Panc1 (cell line): ENCODE measurements at regions not wholly inside any gene's neighbourhood (a gene's known extent, or its start where the extent isn't known, plus 50 kb on each side); places are given as distances from the start of the nearest gene placed in this dataset.

Experiments used
- CTCF ChIP-seq: fragments of 450-650 bp; IDR thresholded peaks from 2 replicates; pipeline ENCODE4 v1.5.1; 2017; ENCODE audit warnings: mild to moderate bottlenecking
- POLR2AphosphoS5 ChIP-seq: IDR thresholded peaks from 2 replicates; pipeline ENCODE4 v1.6.1; 2012; ENCODE audit warnings: mild to moderate bottlenecking, low read depth, low read length, moderate library complexity
- REST ChIP-seq, 2 experiments: IDR thresholded peaks; 2 replicates each; pipeline ENCODE4 v1.6.1; 2011 to 2012; ENCODE audit warnings: low read depth in 2 of 2, control low read depth in 1 of 2, low read length in 1 of 2, mild to moderate bottlenecking in 1 of 2, moderate library complexity in 1 of 2; ENCODE audit not compliant: insufficient read depth in 1 of 2
- SIN3A ChIP-seq: IDR thresholded peaks from 2 replicates; pipeline ENCODE4 v1.6.1; 2012; ENCODE audit warnings: low read depth, mild to moderate bottlenecking, low read length, moderate library complexity, borderline replicate concordance; ENCODE audit not compliant: insufficient read depth
- TCF7L2 ChIP-seq: IDR thresholded peaks from 2 replicates; pipeline ENCODE4 v1.6.1; 2011; ENCODE audit warnings: mild to moderate bottlenecking, low read depth, low read length, inconsistent platforms

GRCh38 chr4:173891072-173891471 is 361.0 kb upstream of the HAND2 start:
- TF ChIP-seq CTCF (no peak), POLR2AphosphoS5 (no peak), TCF7L2 (no peak), SIN3A (no peak), REST (IDR thresholded peaks at IDR 0.05; ENCODE audit: insufficient read depth in 1 of 2, low read depth in 2 of 2, low read length in 1 of 2) (no peak)
